ENCODE measurements at regions not wholly inside any gene's neighbourhood (a gene's known extent, or its start where the extent isn't known, plus 50 kb on each side); places are given as distances from the start of the nearest gene placed in this dataset.

GRCh38 chr1:106055855-106056254 is 1000.6 kb upstream of the PRMT6 start:
- Histone ChIP-seq H3K4me3 (no peak overlapping the region), H3K9me3 (no peaks in the 10 kb centered on the region), H3K36me3 (replicated peaks) (no peaks in the 10 kb centered on the region), H3K27me3 (ENCODE audit: low read depth) (no peaks in the 10 kb centered on the region), H3K4me1 (no peaks in the 10 kb centered on the region)
- in situ Hi-C loops (cut with MboI; ENCODE audit: low sequenced_read_pairs) = no loop called here
- DNase-seq (ENCODE audit: low spot score in 2 of 2) = no peak

GRCh38 chr1:106061586-106062495 is 994.6 kb upstream of the PRMT6 start:
- H3K36me3 ChIP-seq (replicated peaks) = no peaks in the 10 kb centered on the region
- in situ Hi-C loops (cut with MboI; ENCODE audit: low sequenced_read_pairs) = no loop called here
- no peaks in the 10 kb centered on the region for H3K4me1 ChIP-seq
- no peaks in the 10 kb centered on the region for H3K9me3 ChIP-seq
- H3K27me3 ChIP-seq (ENCODE audit: low read depth) = no peaks in the 10 kb centered on the region
- no peak for DNase-seq (ENCODE audit: low spot score in 2 of 2)
- H3K4me3 ChIP-seq = no peak overlapping the region

- Histone ChIP-seq H3K27me3 (ENCODE audit: low read depth) (no peaks in the 10 kb centered on the region), H3K4me3 (no peak overlapping the region), H3K9me3 (no peaks in the 10 kb centered on the region), H3K4me1 (no peaks in the 10 kb centered on the region), H3K36me3 (replicated peaks) (no peaks in the 10 kb centered on the region)
- no peak for DNase-seq (ENCODE audit: low spot score in 2 of 2)
- in situ Hi-C loops (cut with MboI; ENCODE audit: low sequenced_read_pairs) = no loop called here
Observed at GRCh38 chr1:106063510-106063909, 993.0 kb upstream of the PRMT6 start.

GRCh38 chr1:106072909-106073600 is 983.4 kb upstream of the PRMT6 start:
- Histone ChIP-seq H3K27me3 (ENCODE audit: low read depth) (no peaks in the 10 kb centered on the region), H3K4me1 (no peaks in the 10 kb centered on the region), H3K4me3 (no peak overlapping the region), H3K36me3 (replicated peaks) (no peaks in the 10 kb centered on the region), H3K9me3 (no peaks in the 10 kb centered on the region)
- no peak for DNase-seq (ENCODE audit: low spot score in 2 of 2)
- in situ Hi-C loops (cut with MboI; ENCODE audit: low sequenced_read_pairs) = no loop called here

- Histone ChIP-seq H3K9me3 (no peaks in the 10 kb centered on the region), H3K27me3 (ENCODE audit: low read depth) (no peaks in the 10 kb centered on the region), H3K4me1 (no peaks in the 10 kb centered on the region), H3K36me3 (replicated peaks) (no peaks in the 10 kb centered on the region), H3K4me3 (no peak overlapping the region)
- in situ Hi-C loops (cut with MboI; ENCODE audit: low sequenced_read_pairs) = no loop called here
- DNase-seq (ENCODE audit: low spot score in 2 of 2) = no peak
Observed at GRCh38 chr1:106080608-106081325, 975.7 kb upstream of the PRMT6 start.

GRCh38 chr1:106111044-106111443 is 945.4 kb upstream of the PRMT6 start:
- no peak for DNase-seq (ENCODE audit: low spot score in 2 of 2)
- Histone ChIP-seq H3K36me3 (replicated peaks) (no peaks in the 10 kb centered on the region), H3K4me3 (no peak overlapping the region), H3K9me3 (no peaks in the 10 kb centered on the region), H3K4me1 (no peaks in the 10 kb centered on the region), H3K27me3 (ENCODE audit: low read depth) (no peaks in the 10 kb centered on the region)
- in situ Hi-C loops (cut with MboI; ENCODE audit: low sequenced_read_pairs) = no loop called here

- DNase-seq (ENCODE audit: low spot score in 2 of 2) = no peak
- H3K27me3 ChIP-seq (ENCODE audit: low read depth) = no peaks in the 10 kb centered on the region
- H3K36me3 ChIP-seq (replicated peaks) = no peaks in the 10 kb centered on the region
- H3K4me3 ChIP-seq = no peak overlapping the region
- no peaks in the 10 kb centered on the region for H3K9me3 ChIP-seq
- no peaks in the 10 kb centered on the region for H3K4me1 ChIP-seq
- in situ Hi-C loops (cut with MboI; ENCODE audit: low sequenced_read_pairs) = no loop called here
Observed at GRCh38 chr1:106113851-106114250, 942.6 kb upstream of the PRMT6 start.

GRCh38 chr1:106120789-106121188 is 935.7 kb upstream of the PRMT6 start:
- Histone ChIP-seq H3K36me3 (replicated peaks) (no peaks in the 10 kb centered on the region), H3K9me3 (no peaks in the 10 kb centered on the region), H3K4me3 (no peak overlapping the region), H3K4me1 (no peaks in the 10 kb centered on the region), H3K27me3 (ENCODE audit: low read depth) (no peaks in the 10 kb centered on the region)
- in situ Hi-C loops (cut with MboI; ENCODE audit: low sequenced_read_pairs) = no loop called here
- DNase-seq (ENCODE audit: low spot score in 2 of 2) = no peak

GRCh38 chr1:106121728-106122127 is 934.7 kb upstream of the PRMT6 start:
- DNase-seq (ENCODE audit: low spot score in 2 of 2) = no peak
- in situ Hi-C loops (cut with MboI; ENCODE audit: low sequenced_read_pairs) = no loop called here
- Histone ChIP-seq H3K27me3 (ENCODE audit: low read depth) (no peaks in the 10 kb centered on the region), H3K36me3 (replicated peaks) (no peaks in the 10 kb centered on the region), H3K4me1 (no peaks in the 10 kb centered on the region), H3K4me3 (no peak overlapping the region), H3K9me3 (no peaks in the 10 kb centered on the region)

GRCh38 chr1:106134561-106134960 is 921.9 kb upstream of the PRMT6 start:
- H3K4me1 ChIP-seq = no peaks in the 10 kb centered on the region
- in situ Hi-C loops (cut with MboI; ENCODE audit: low sequenced_read_pairs) = no loop called here
- H3K4me3 ChIP-seq = no peak overlapping the region
- no peaks in the 10 kb centered on the region for H3K9me3 ChIP-seq
- H3K27me3 ChIP-seq (ENCODE audit: low read depth) = no peaks in the 10 kb centered on the region
- H3K36me3 ChIP-seq (replicated peaks) = no peaks in the 10 kb centered on the region
- no peak for DNase-seq (ENCODE audit: low spot score in 2 of 2)

- Histone ChIP-seq H3K4me1 (no peaks in the 10 kb centered on the region), H3K4me3 (no peak overlapping the region), H3K27me3 (ENCODE audit: low read depth) (no peaks in the 10 kb centered on the region), H3K36me3 (replicated peaks) (no peaks in the 10 kb centered on the region), H3K9me3 (no peaks in the 10 kb centered on the region)
- in situ Hi-C loops (cut with MboI; ENCODE audit: low sequenced_read_pairs) = no loop called here
- no peak for DNase-seq (ENCODE audit: low spot score in 2 of 2)
Observed at GRCh38 chr1:106173101-106173500, 883.4 kb upstream of the PRMT6 start.

- Histone ChIP-seq H3K9me3 (no peaks in the 10 kb centered on the region), H3K27me3 (ENCODE audit: low read depth) (no peaks in the 10 kb centered on the region), H3K4me3 (no peak overlapping the region), H3K4me1 (no peaks in the 10 kb centered on the region), H3K36me3 (replicated peaks) (no peaks in the 10 kb centered on the region)
- in situ Hi-C loops (cut with MboI; ENCODE audit: low sequenced_read_pairs) = no loop called here
- no peak for DNase-seq (ENCODE audit: low spot score in 2 of 2)
Observed at GRCh38 chr1:106178791-106179190, 877.7 kb upstream of the PRMT6 start.

GRCh38 chr1:106181866-106182265 is 874.6 kb upstream of the PRMT6 start:
- Histone ChIP-seq H3K36me3 (replicated peaks) (no peaks in the 10 kb centered on the region), H3K4me1 (no peaks in the 10 kb centered on the region), H3K9me3 (no peaks in the 10 kb centered on the region), H3K27me3 (ENCODE audit: low read depth) (no peaks in the 10 kb centered on the region), H3K4me3 (no peak overlapping the region)
- no peak for DNase-seq (ENCODE audit: low spot score in 2 of 2)
- in situ Hi-C loops (cut with MboI; ENCODE audit: low sequenced_read_pairs) = no loop called here

- H3K4me1 ChIP-seq = no peaks in the 10 kb centered on the region
- DNase-seq (ENCODE audit: low spot score in 2 of 2) = no peak
- in situ Hi-C loops (cut with MboI; ENCODE audit: low sequenced_read_pairs) = no loop called here
- H3K9me3 ChIP-seq = no peaks in the 10 kb centered on the region
- H3K4me3 ChIP-seq = no peak overlapping the region
- no peaks in the 10 kb centered on the region for H3K36me3 ChIP-seq (replicated peaks)
- no peaks in the 10 kb centered on the region for H3K27me3 ChIP-seq (ENCODE audit: low read depth)
Observed at GRCh38 chr1:106185089-106185488, 871.4 kb upstream of the PRMT6 start.

All from HAP-1 (cell line).